HEK293 (cell line): ENCODE measurements at regions not wholly inside any gene's neighbourhood (a gene's known extent, or its start where the extent isn't known, plus 50 kb on each side); places are given as distances from the start of the nearest gene placed in this dataset.

Experiments
- CTCF ChIA-PET: fragments of 350-600 bp; formaldehyde crosslinking; extraction: SDS; loops from one replicate; lab custom pipeline; 2021; ENCODE audit warnings: antibody characterized with exemption; lab: Yijun Ruan, JAX
- POLR2A ChIA-PET: fragments of 300-600 bp; formaldehyde crosslinking; extraction: SDS; loops from one replicate; lab custom pipeline; 2020; ENCODE audit warnings: antibody characterized with exemption, inconsistent platforms; lab: Yijun Ruan, JAX
- H3K27ac ChIP-seq: fragments of 200-500 bp; sonication (Bioruptor generic); 2 replicates; pipeline ENCODE4 v1.5.1; 2014; ENCODE audit warnings: low read depth, low read length, control low read depth, inconsistent platforms; ENCODE audit errors: extremely low read depth
- H3K36me3 ChIP-seq, 2 experiments: fragments of 200-500 bp in 1 of 2; sonication (Bioruptor generic) in 1 of 2; 1 replicate in 1 of 2; 2 replicates in 1 of 2; pipeline ENCODE4 v1.5.1; 2014 to 2017; ENCODE audit warnings: inconsistent platforms in 2 of 2, low read length in 2 of 2; ENCODE audit not compliant: control insufficient read depth in 2 of 2, insufficient read depth in 1 of 2
- H3K4me1 ChIP-seq: fragments of 200-500 bp; sonication (Bioruptor generic); 2 replicates; pipeline ENCODE4 v1.5.1; 2014; ENCODE audit warnings: mild to moderate bottlenecking, low read length, inconsistent platforms; ENCODE audit not compliant: control insufficient read depth, insufficient read depth
- H3K4me3 ChIP-seq: 2 replicates; pipeline ENCODE4 v1.5.1; 2011; ENCODE audit warnings: low read depth, mild to moderate bottlenecking, control low read depth, low read length, moderate library complexity
- H3K9me3 ChIP-seq: fragments of 200-500 bp; sonication (Bioruptor generic); 2 replicates; pipeline ENCODE4 v1.5.1; 2014; ENCODE audit warnings: low read depth, low read length, inconsistent platforms; ENCODE audit not compliant: control insufficient read depth, insufficient read depth
- BCL11B ChIP-seq: fragments of 450-650 bp; formaldehyde crosslinking; IDR thresholded peaks from 2 replicates; pipeline ENCODE4 v1.5.1; 2016; ENCODE audit warnings: low read depth, missing biosample characterization, missing genetic modification characterization
- BCL6B ChIP-seq: fragments of 450-650 bp; formaldehyde crosslinking; IDR thresholded peaks from 2 replicates; pipeline ENCODE4 v1.5.1; 2017; ENCODE audit warnings: missing biosample characterization, missing genetic modification characterization
- GLIS2 ChIP-seq: fragments of 450-650 bp; formaldehyde crosslinking; IDR thresholded peaks from 2 replicates; pipeline ENCODE4 v1.5.1; 2016; ENCODE audit warnings: missing biosample characterization, missing genetic modification characterization
- HIC1 ChIP-seq: fragments of 450-650 bp; formaldehyde crosslinking; IDR thresholded peaks from 2 replicates; pipeline ENCODE4 v1.5.1; 2016; ENCODE audit warnings: missing biosample characterization, missing genetic modification characterization
- HOXC10 ChIP-seq: sonication (generic); formaldehyde crosslinking; IDR thresholded peaks from 2 replicates; pipeline ENCODE4 v1.8.1; 2023; ENCODE audit warnings: mild to moderate bottlenecking, missing genetic modification reagents
- KLF1 ChIP-seq: fragments of 450-650 bp; formaldehyde crosslinking; IDR thresholded peaks from 2 replicates; pipeline ENCODE4 v1.5.1; 2016; ENCODE audit warnings: missing biosample characterization, missing genetic modification characterization
- MEIS1 ChIP-seq: sonication (generic); formaldehyde crosslinking; IDR thresholded peaks from 2 replicates; pipeline ENCODE4 v1.8.1; 2022; ENCODE audit warnings: missing genetic modification reagents, mild to moderate bottlenecking, borderline replicate concordance
- MZF1 ChIP-seq: fragments of 450-650 bp; formaldehyde crosslinking; IDR thresholded peaks from 2 replicates; pipeline ENCODE4 v1.5.1; 2017; ENCODE audit warnings: missing biosample characterization, missing genetic modification characterization, borderline replicate concordance
- SALL2 ChIP-seq: fragments of 450-650 bp; formaldehyde crosslinking; IDR thresholded peaks from 2 replicates; pipeline ENCODE4 v1.5.0; 2017; ENCODE audit warnings: missing biosample characterization, mild to moderate bottlenecking, missing genetic modification characterization, borderline replicate concordance
- YY2 ChIP-seq: fragments of 450-650 bp; formaldehyde crosslinking; IDR thresholded peaks from 2 replicates; pipeline ENCODE4 v1.5.1; 2016; ENCODE audit warnings: missing biosample characterization, missing genetic modification characterization
- ZBTB20 ChIP-seq: fragments of 450-650 bp; formaldehyde crosslinking; IDR thresholded peaks from 2 replicates; pipeline ENCODE4 v1.5.1; 2016; ENCODE audit warnings: missing biosample characterization, missing genetic modification characterization
- ZBTB6 ChIP-seq: fragments of 450-650 bp; formaldehyde crosslinking; IDR thresholded peaks from 2 replicates; pipeline ENCODE4 v1.5.1; 2017; ENCODE audit warnings: missing biosample characterization, missing genetic modification characterization
- ZEB2 ChIP-seq: fragments of 450-650 bp; formaldehyde crosslinking; IDR thresholded peaks from 2 replicates; pipeline ENCODE4 v1.5.1; 2016; ENCODE audit warnings: missing biosample characterization, missing genetic modification characterization
- ZIC2 ChIP-seq: fragments of 450-650 bp; formaldehyde crosslinking; IDR thresholded peaks from 2 replicates; pipeline ENCODE4 v1.5.1; 2016; ENCODE audit warnings: missing biosample characterization, missing genetic modification characterization
- ZNF121 ChIP-seq: fragments of 450-650 bp; formaldehyde crosslinking; IDR thresholded peaks from 2 replicates; pipeline ENCODE4 v1.5.1; 2016; ENCODE audit warnings: missing biosample characterization, missing genetic modification characterization
- ZNF175 ChIP-seq: fragments of 450-650 bp; formaldehyde crosslinking; IDR thresholded peaks from 2 replicates; pipeline ENCODE4 v1.5.1; 2016; ENCODE audit warnings: missing biosample characterization, missing genetic modification characterization
- ZNF19 ChIP-seq: fragments of 450-650 bp; formaldehyde crosslinking; IDR thresholded peaks from 2 replicates; pipeline ENCODE4; 2016; ENCODE audit warnings: missing biosample characterization, missing genetic modification characterization, low read depth
- ZNF2 ChIP-seq: fragments of 450-650 bp; formaldehyde crosslinking; IDR thresholded peaks from 2 replicates; pipeline ENCODE4 v1.5.1; 2016; ENCODE audit warnings: missing biosample characterization, missing genetic modification characterization
- ZNF280D ChIP-seq: fragments of 450-650 bp; formaldehyde crosslinking; IDR thresholded peaks from 2 replicates; pipeline ENCODE4 v1.5.1; 2016; ENCODE audit warnings: missing biosample characterization, missing genetic modification characterization
- ZNF362 ChIP-seq: fragments of 450-650 bp; formaldehyde crosslinking; IDR thresholded peaks from 2 replicates; pipeline ENCODE4 v1.5.1; 2016; ENCODE audit warnings: missing biosample characterization, missing genetic modification characterization
- ZNF391 ChIP-seq: fragments of 450-650 bp; formaldehyde crosslinking; IDR thresholded peaks from 2 replicates; pipeline ENCODE4 v1.5.1; 2016; ENCODE audit warnings: low read depth, missing biosample characterization, missing genetic modification characterization, borderline replicate concordance
- ZNF426 ChIP-seq: fragments of 450-650 bp; formaldehyde crosslinking; IDR thresholded peaks from 2 replicates; pipeline ENCODE4 v1.5.1; 2017; ENCODE audit warnings: missing biosample characterization, missing genetic modification characterization, mild to moderate bottlenecking, inconsistent platforms, moderate library complexity
- ZNF544 ChIP-seq: fragments of 450-650 bp; formaldehyde crosslinking; IDR thresholded peaks from 2 replicates; pipeline ENCODE4 v1.5.0; 2017; ENCODE audit warnings: missing biosample characterization, missing genetic modification characterization

GRCh38 chr6:21872749-21873148 is 279.2 kb downstream of the SOX4 start:
- Histone ChIP-seq H3K4me3 (no peak overlapping the region), H3K27ac (no peak overlapping the region), H3K9me3 (no peaks in the 10 kb centered on the region), H3K4me1 (no peaks in the 10 kb centered on the region), H3K36me3 (no peaks in the 10 kb centered on the region)
- ChIA-PET POLR2A (no interaction called here), CTCF (no interaction called here)
- no peak for TF ChIP-seq GLIS2 (tag by site-specific recombination)
- no peak for TF ChIP-seq ZBTB6 (tag by site-specific recombination)
- TF ChIP-seq SALL2 (tag by site-specific recombination), result no peak
- no peak for TF ChIP-seq ZNF175 (tag by site-specific recombination)
- no peak for TF ChIP-seq ZNF544
- TF ChIP-seq, all 188 proteins: peak for 0

GRCh38 chr6:21873562-21873961 is 280.0 kb downstream of the SOX4 start:
- Histone ChIP-seq H3K4me1 (no peaks in the 10 kb centered on the region), H3K4me3 (no peak overlapping the region), H3K9me3 (no peaks in the 10 kb centered on the region; the same call in 1 of the 2 replicates), H3K36me3 (no peaks in the 10 kb centered on the region), H3K27ac (no peak overlapping the region)
- no peak for TF ChIP-seq HIC1 (tag by site-specific recombination)
- no peak for TF ChIP-seq ZNF19 (tag by site-specific recombination)
- TF ChIP-seq ZNF391, result no peak
- TF ChIP-seq ZNF175 (tag by site-specific recombination), result no peak
- TF ChIP-seq HOXC10, result no peak
- no peak for TF ChIP-seq ZNF426 (tag by site-specific recombination)
- no peak for TF ChIP-seq BCL11B
- no peak for TF ChIP-seq BCL6B
- no peak for TF ChIP-seq ZNF544
- TF ChIP-seq ZBTB20, result no peak
- TF ChIP-seq YY2, result no peak
- TF ChIP-seq ZNF2, result no peak
- TF ChIP-seq ZNF362 (tag by site-specific recombination), result no peak
- no peak for TF ChIP-seq ZNF121 (tag by site-specific recombination)
- no peak for TF ChIP-seq ZIC2
- TF ChIP-seq MEIS1 (CRISPR knock-in tag), result no peak
- TF ChIP-seq KLF1, result no peak
- no peak for TF ChIP-seq MZF1 (tag by site-specific recombination)
- TF ChIP-seq ZEB2 (tag by site-specific recombination), result no peak
- no peak for TF ChIP-seq ZNF280D
- CTCF ChIA-PET, result no interaction called here
- POLR2A ChIA-PET, result interaction anchor here (0.6 kb wide), 1 partner anchor 874 kb away, joined by 3 read pairs; no protein-coding TSS in a partner anchor
